ENCODE measurements at regions not wholly inside any gene's neighbourhood (a gene's known extent, or its start where the extent isn't known, plus 50 kb on each side); places are given as distances from the start of the nearest gene placed in this dataset.

GRCh38 chr13:18948012-18948663 is 233.5 kb downstream of the TUBA3C start:
- DNase-seq (ENCODE audit: low read depth), result no peak
- TF ChIP-seq, protein P1, sequence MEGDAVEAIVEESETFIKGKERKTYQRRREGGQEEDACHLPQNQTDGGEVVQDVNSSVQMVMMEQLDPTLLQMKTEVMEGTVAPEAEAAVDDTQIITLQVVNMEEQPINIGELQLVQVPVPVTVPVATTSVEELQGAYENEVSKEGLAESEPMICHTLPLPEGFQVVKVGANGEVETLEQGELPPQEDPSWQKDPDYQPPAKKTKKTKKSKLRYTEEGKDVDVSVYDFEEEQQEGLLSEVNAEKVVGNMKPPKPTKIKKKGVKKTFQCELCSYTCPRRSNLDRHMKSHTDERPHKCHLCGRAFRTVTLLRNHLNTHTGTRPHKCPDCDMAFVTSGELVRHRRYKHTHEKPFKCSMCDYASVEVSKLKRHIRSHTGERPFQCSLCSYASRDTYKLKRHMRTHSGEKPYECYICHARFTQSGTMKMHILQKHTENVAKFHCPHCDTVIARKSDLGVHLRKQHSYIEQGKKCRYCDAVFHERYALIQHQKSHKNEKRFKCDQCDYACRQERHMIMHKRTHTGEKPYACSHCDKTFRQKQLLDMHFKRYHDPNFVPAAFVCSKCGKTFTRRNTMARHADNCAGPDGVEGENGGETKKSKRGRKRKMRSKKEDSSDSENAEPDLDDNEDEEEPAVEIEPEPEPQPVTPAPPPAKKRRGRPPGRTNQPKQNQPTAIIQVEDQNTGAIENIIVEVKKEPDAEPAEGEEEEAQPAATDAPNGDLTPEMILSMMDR (IDR thresholded peaks at IDR 0.05; ENCODE audit: insufficient read depth, low read depth, low read length), result no peak
- H3K4me3 ChIP-seq (ENCODE audit: low read depth, low read length), result no peak overlapping the region

- no peak for DNase-seq (ENCODE audit: low read depth)
Observed at GRCh38 chr13:18947376-18947977, 234.1 kb downstream of the TUBA3C start.

DNA sequence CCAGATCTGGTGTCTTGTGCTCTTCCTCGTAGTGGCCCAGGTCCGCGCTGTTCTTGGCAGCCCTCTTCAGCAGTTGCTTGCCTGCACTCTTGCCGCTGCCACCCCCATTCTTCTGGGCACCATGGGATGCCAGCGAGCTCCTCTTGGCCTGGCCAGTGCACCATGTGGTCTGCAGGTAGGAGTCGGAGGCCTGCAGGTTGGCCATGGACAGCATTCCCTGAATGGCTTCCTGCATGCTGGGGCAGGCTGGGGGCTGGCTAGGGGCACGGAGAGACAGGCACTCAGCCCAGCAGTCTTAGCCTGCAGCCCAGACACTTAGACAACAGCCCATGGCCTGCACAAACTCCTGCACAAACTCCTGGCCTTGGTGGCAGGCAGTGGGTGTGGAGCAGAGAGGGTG is 234.9 kb downstream of the TUBA3C start:
- DNase-seq (ENCODE audit: low read depth), result no peak
- no peak overlapping the region for H3K4me3 ChIP-seq (ENCODE audit: low read depth, low read length)
- TF ChIP-seq, protein P1 (IDR thresholded peaks at IDR 0.05; ENCODE audit: insufficient read depth, low read depth, low read length), result no peak

More at GRCh38 chr13:18947376-18947977, 234.1 kb downstream of the TUBA3C start:
- TF ChIP-seq, protein P1 (IDR thresholded peaks at IDR 0.05; ENCODE audit: insufficient read depth, low read depth, low read length), result no peak
- H3K4me3 ChIP-seq (ENCODE audit: low read depth, low read length), result no peak overlapping the region

DNA sequence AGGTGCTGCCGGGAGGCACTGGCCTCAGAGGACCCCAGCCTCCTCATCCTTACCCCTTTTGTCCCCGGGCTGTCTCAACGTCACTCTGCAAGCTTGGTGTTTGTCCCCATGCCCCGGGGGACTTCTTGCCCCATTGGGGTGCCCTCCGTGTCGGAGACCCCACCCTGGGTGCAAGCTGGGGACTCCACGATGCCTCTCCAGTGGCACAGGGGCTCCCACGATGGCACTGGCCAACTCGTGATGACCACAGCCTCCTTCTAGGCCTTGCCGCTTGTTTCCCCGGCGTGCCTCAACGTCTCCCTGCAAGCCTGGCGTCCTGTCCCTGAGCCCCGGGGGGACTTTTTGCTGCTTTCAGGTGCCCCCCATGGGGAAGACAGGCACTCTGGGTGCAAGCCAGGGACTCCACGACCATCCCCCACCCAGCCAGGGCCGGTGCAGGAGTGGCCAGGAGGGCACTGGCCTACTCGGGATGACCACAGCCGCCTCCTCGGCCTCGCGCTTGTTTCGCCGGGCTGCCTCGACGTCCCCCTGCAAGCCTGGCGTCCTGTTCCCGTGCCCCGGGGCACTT is 237.0 kb downstream of the TUBA3C start:
- no peak for DNase-seq (ENCODE audit: low read depth)

GRCh38 chr13:18943721-18944391 is 237.8 kb downstream of the TUBA3C start:
- TF ChIP-seq, protein P1 (IDR thresholded peaks at IDR 0.05; ENCODE audit: insufficient read depth, low read depth, low read length), result no peak
- no peak for DNase-seq (ENCODE audit: low read depth)
- no peak overlapping the region for H3K4me3 ChIP-seq (ENCODE audit: low read depth, low read length)

More for the DNA sequence above, 237.0 kb downstream of the TUBA3C start:
- no peak overlapping the region for H3K4me3 ChIP-seq (ENCODE audit: low read depth, low read length)
- TF ChIP-seq, protein P1 (IDR thresholded peaks at IDR 0.05; ENCODE audit: insufficient read depth, low read depth, low read length), result no peak

DNA sequence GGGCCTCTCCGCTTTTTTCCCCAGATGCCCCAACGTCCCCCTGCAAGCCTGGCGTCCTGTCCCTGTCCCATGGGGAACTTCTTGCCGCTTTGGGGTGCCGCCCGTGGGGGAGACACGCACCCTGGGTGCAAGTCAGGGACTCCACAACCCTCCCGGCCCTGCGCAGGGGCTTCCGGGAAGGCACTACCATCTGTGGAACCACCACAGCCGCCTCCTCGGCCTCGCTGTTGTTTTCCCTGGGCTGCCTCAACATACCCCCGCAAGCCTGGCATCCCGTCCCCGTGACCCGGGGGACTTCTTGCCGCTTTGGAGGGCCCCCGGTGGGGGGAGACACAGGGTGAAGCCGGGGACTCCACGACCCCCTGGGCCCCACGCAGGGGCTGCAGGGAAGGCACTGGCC is 238.4 kb downstream of the TUBA3C start:
- DNase-seq (ENCODE audit: low read depth), result no peak
- TF ChIP-seq, protein P1 (IDR thresholded peaks at IDR 0.05; ENCODE audit: insufficient read depth, low read depth, low read length), result no peak
- no peak overlapping the region for H3K4me3 ChIP-seq (ENCODE audit: low read depth, low read length)

Measured in fibroblast of villous mesenchyme (primary cell).